ENCODE measurements at regions not wholly inside any gene's neighbourhood (a gene's known extent, or its start where the extent isn't known, plus 50 kb on each side); places are given as distances from the start of the nearest gene placed in this dataset.

- no peak for DNase-seq (ENCODE audit: low read depth)
- H3K4me3 ChIP-seq (replicated peaks; ENCODE audit: low read depth, low read length), result no peak overlapping the region
- TF ChIP-seq, protein P1, sequence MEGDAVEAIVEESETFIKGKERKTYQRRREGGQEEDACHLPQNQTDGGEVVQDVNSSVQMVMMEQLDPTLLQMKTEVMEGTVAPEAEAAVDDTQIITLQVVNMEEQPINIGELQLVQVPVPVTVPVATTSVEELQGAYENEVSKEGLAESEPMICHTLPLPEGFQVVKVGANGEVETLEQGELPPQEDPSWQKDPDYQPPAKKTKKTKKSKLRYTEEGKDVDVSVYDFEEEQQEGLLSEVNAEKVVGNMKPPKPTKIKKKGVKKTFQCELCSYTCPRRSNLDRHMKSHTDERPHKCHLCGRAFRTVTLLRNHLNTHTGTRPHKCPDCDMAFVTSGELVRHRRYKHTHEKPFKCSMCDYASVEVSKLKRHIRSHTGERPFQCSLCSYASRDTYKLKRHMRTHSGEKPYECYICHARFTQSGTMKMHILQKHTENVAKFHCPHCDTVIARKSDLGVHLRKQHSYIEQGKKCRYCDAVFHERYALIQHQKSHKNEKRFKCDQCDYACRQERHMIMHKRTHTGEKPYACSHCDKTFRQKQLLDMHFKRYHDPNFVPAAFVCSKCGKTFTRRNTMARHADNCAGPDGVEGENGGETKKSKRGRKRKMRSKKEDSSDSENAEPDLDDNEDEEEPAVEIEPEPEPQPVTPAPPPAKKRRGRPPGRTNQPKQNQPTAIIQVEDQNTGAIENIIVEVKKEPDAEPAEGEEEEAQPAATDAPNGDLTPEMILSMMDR (IDR thresholded peaks at IDR 0.05; ENCODE audit: low read length, missing control alignments), result no peak
Measured at GRCh38 chr6:105872249-105872648, 213.9 kb upstream of the PRDM1 start.

- H3K4me3 ChIP-seq (replicated peaks; ENCODE audit: low read depth, low read length), result no peak overlapping the region
- DNase-seq (ENCODE audit: low read depth), result no peak
- TF ChIP-seq, protein P1 (IDR thresholded peaks at IDR 0.05; ENCODE audit: low read length, missing control alignments), result no peak
Measured at GRCh38 chr6:105871542-105871941, 214.6 kb upstream of the PRDM1 start.

DNA sequence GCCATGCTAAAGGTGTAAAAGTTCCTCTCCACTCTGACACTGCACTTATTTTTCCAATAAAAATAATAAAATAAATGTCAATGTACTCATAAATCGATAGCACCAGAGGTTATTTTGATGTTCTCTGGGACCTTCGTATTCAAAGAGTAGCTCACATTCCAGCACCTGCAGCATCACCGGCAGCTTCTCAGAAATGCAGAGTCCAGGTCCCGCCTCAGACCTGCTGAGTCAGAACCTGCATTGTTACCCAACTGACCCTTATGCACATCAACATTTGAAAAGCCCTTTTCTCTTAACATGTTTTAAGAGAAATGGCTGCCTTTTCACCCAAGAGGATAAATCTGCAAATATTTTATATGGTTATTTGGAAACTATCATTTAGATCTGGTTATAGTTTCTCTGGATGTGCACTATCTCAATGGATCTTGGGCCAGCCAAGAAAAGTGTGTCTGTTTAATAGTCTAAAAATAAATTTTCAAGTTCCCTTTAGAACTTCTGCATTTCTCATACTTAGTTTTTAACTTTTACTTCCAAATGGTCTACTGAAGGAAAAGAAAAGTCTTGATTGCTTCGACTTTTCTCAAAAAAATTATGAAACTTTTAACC lies 216.2 kb upstream of the PRDM1 start:
- no peak for DNase-seq (ENCODE audit: low read depth)

DNA sequence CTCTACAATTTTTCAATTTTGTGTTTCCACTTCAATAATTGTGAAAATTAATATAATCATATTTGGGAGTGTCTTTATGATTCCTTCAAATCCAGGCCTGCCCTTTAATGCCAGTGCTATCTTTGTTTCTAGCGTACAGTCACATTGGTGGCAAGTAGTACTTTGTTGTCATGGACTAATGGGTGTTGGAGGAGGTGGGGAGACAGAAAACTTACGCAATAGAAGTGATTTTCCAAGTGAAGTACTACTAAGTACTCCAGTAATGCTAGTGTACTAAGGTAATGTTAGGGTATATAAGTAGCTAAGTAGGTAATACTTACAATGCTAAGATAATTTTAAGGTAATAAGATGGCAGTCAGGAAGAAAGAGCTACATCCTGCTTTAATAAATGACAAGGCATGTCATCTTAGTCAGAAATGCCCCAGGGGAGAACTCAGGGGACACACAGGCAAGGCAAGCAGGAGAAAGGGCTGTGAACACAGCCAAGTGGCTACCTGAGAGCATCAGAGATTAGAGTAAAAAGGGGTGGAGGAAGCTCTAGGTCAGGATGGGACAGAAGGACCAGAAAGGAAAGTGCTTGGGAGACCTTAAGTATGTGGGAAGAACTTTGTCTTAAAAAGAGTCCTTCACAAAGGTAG lies 217.2 kb upstream of the PRDM1 start:
- TF ChIP-seq, protein P1 (IDR thresholded peaks at IDR 0.05; ENCODE audit: low read length, missing control alignments), result no peak
- H3K4me3 ChIP-seq (replicated peaks; ENCODE audit: low read depth, low read length), result no peak overlapping the region
- DNase-seq (ENCODE audit: low read depth), result no peak

More for the DNA sequence above, 216.2 kb upstream of the PRDM1 start:
- H3K4me3 ChIP-seq (replicated peaks; ENCODE audit: low read depth, low read length), result no peak overlapping the region
- TF ChIP-seq, protein P1 (IDR thresholded peaks at IDR 0.05; ENCODE audit: low read length, missing control alignments), result no peak

DNA sequence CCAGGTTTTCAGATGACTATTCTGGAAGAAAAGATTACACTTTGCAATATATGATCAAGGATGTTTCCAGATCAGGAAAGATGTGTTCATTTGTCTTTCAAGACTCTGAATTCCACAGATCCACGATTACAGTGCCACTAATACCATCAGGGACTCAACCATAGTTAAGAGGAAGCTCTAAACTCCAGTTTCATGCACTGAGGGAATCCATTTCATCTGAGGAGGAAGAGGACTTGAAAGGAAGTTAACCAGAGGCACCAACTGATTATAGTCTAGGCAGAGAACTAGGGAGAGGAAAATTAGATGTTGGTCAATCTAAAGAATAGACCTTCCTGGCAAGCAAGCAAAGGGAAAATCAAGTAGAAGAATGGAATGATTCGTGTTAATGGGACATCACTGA lies 218.3 kb upstream of the PRDM1 start:
- TF ChIP-seq, protein P1 (IDR thresholded peaks at IDR 0.05; ENCODE audit: low read length, missing control alignments), result no peak

GRCh38 chr6:105867277-105867676 lies 218.9 kb upstream of the PRDM1 start:
- TF ChIP-seq, protein P1 (IDR thresholded peaks at IDR 0.05; ENCODE audit: low read length, missing control alignments), result no peak
- no peak overlapping the region for H3K4me3 ChIP-seq (replicated peaks; ENCODE audit: low read depth, low read length)
- DNase-seq (ENCODE audit: low read depth), result no peak

More for the DNA sequence above, 218.3 kb upstream of the PRDM1 start:
- H3K4me3 ChIP-seq (replicated peaks; ENCODE audit: low read depth, low read length), result no peak overlapping the region
- DNase-seq (ENCODE audit: low read depth), result no peak

Measured in fibroblast of pulmonary artery (primary cell).